Neural cell (in vitro differentiated cells): ENCODE measurements at regions not wholly inside any gene's neighbourhood (a gene's known extent, or its start where the extent isn't known, plus 50 kb on each side); places are given as distances from the start of the nearest gene placed in this dataset.

Source experiments
- H2AFZ ChIP-seq: fragments of 200-600, 300-800 bp; sonication (generic), shearing (Covaris generic); 2 replicates; pipeline ENCODE4 v1.6.0; 2014; ENCODE audit warnings: low read depth, mild to moderate bottlenecking, antibody characterized with exemption, low read length, moderate library complexity
- H3F3A ChIP-seq: fragments of 200-600 bp; shearing (Covaris generic); 2 replicates; pipeline ENCODE4 v1.6.1; 2016; ENCODE audit warnings: mild to moderate bottlenecking, moderate library complexity, mixed read lengths, antibody characterized with exemption, low read length; ENCODE audit not compliant: insufficient read depth, poor library complexity, severe bottlenecking
- H3K27ac ChIP-seq: fragments of 200-600, 300-800 bp; sonication (generic), shearing (Covaris generic); 2 replicates; pipeline ENCODE4 v1.5.1; 2014; ENCODE audit warnings: mild to moderate bottlenecking, low read length, moderate library complexity
- H3K27me3 ChIP-seq: fragments of 300-800, 200-600 bp; sonication (generic), shearing (Covaris generic); 2 replicates; pipeline ENCODE4 v1.6.0; 2014; ENCODE audit warnings: mild to moderate bottlenecking, low read depth, low read length, moderate library complexity; ENCODE audit not compliant: insufficient read depth
- H3K36me3 ChIP-seq: fragments of 300-800, 200-600 bp; sonication (generic), shearing (Covaris generic); 2 replicates; pipeline ENCODE4 v1.5.1; 2014; ENCODE audit warnings: mild to moderate bottlenecking, antibody characterized with exemption, low read length, moderate library complexity; ENCODE audit not compliant: insufficient read depth
- H3K4me2 ChIP-seq: fragments of 300-800, 200-600 bp; sonication (generic), shearing (Covaris generic); 2 replicates; pipeline ENCODE4 v1.6.0; 2014; ENCODE audit warnings: mild to moderate bottlenecking, low read length
- H3K4me3 ChIP-seq: fragments of 300-800, 200-600 bp; sonication (generic), shearing (Covaris generic); 2 replicates; pipeline ENCODE4 v1.5.1; 2014; ENCODE audit warnings: mild to moderate bottlenecking, low read length, moderate library complexity
- H3K79me2 ChIP-seq: fragments of 200-600 bp; shearing (Covaris generic); replicated peaks from 2 replicates; pipeline ENCODE4 v1.6.0; 2014; ENCODE audit warnings: mild to moderate bottlenecking, low read length, moderate library complexity; ENCODE audit not compliant: insufficient read depth
- H3K9ac ChIP-seq: fragments of 300-800, 200-600 bp; sonication (generic), shearing (Covaris generic); 2 replicates; pipeline ENCODE4 v1.6.1; 2016; ENCODE audit warnings: mild to moderate bottlenecking, low read length, mixed read lengths
- H3K9me2 ChIP-seq: fragments of 200-600 bp; shearing (Covaris generic); 2 replicates; pipeline ENCODE4 v1.6.1; 2016; ENCODE audit warnings: mild to moderate bottlenecking, low read length, mixed read lengths; ENCODE audit not compliant: insufficient read depth
- H3K9me3 ChIP-seq: fragments of 200-600, 300-800 bp; sonication (generic), shearing (Covaris generic); 2 replicates; pipeline ENCODE4 v1.6.1; 2016; ENCODE audit warnings: mild to moderate bottlenecking, mixed run types, low read length, moderate library complexity, mixed read lengths
- H4K20me1 ChIP-seq: fragments of 200-600 bp; shearing (Covaris generic); 2 replicates; pipeline ENCODE4 v1.6.1; 2016; ENCODE audit warnings: mild to moderate bottlenecking, mixed run types; ENCODE audit not compliant: insufficient read depth
- EZH2 ChIP-seq: fragments of 200-600, 300-800 bp; shearing (Covaris generic), sonication (generic); IDR thresholded peaks from 2 replicates; pipeline ENCODE4 v1.6.1; 2014; ENCODE audit warnings: antibody characterized with exemption, low read length, borderline replicate concordance, mild to moderate bottlenecking; ENCODE audit not compliant: insufficient read depth, poor library complexity, severe bottlenecking
- MXI1 ChIP-seq: fragments of 450-650 bp; conservative IDR thresholded peaks from 2 replicates; pipeline ENCODE4 v1.6.1; 2014; ENCODE audit warnings: antibody characterized with exemption, mild to moderate bottlenecking; ENCODE audit not compliant: poor library complexity, severe bottlenecking
- POLR2AphosphoS5 ChIP-seq: IDR thresholded peaks from 2 replicates; pipeline ENCODE4 v1.6.1; 2012
- RAD21 ChIP-seq: fragments of 450-650 bp; conservative IDR thresholded peaks from 2 replicates; pipeline ENCODE4 v1.6.1; 2014; ENCODE audit warnings: antibody characterized with exemption, mild to moderate bottlenecking, moderate library complexity
- SMC3 ChIP-seq: fragments of 450-650 bp; conservative IDR thresholded peaks from 2 replicates; pipeline ENCODE4 v1.6.1; 2014; ENCODE audit warnings: antibody characterized with exemption, mild to moderate bottlenecking, moderate library complexity; ENCODE audit not compliant: poor library complexity
- TAF1 ChIP-seq: IDR thresholded peaks from 2 replicates; pipeline ENCODE4 v1.6.1; 2012; ENCODE audit warnings: low read depth
- TF ChIP-seq, protein P1 (sequence below): IDR thresholded peaks from 2 replicates; pipeline ENCODE4 v1.6.1; 2012; ENCODE audit warnings: borderline replicate concordance
- TF ChIP-seq, protein P2 (sequence below): fragments of 450-650 bp; IDR thresholded peaks from 2 replicates; pipeline ENCODE4 v1.5.1; 2014; ENCODE audit warnings: antibody characterized with exemption, mild to moderate bottlenecking, moderate library complexity; ENCODE audit not compliant: poor library complexity, severe bottlenecking

DNA sequence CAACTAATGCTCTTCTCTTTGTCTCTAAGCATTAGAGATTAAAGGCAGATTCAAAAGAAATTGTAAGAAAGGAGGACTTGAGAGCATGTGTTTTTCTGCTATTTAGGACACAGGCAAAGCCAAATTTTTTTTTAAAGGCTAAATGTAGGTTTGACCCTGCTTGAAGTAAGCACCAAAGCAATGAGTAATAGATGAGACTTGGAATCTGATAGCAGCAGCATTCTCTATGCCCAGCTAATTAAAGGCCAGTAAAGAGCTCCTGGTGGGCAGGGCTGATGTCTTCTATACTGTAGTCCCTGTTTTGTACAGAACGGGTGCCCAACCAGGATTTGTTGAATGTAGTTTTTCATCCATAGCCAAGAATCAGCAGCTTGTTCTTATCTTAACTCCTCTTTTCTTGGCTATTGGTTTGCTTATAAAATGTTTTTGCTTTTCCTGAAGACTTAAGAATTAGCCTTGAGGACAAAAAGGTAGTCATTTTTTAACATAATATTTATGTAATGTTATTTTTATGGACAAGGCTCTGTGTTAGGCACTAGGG is 179.6 kb downstream of the LMO4 start:
- Histone ChIP-seq H3K9ac (no peak overlapping the region), H3K27me3 (no peaks in the 10 kb centered on the region), H4K20me1 (no peaks in the 10 kb centered on the region), H3K4me2 (no peak overlapping the region), H3K9me2 (no peaks in the 10 kb centered on the region), H3K4me3 (no peak overlapping the region), H3K9me3 (no peaks in the 10 kb centered on the region), H3K79me2 (no peaks in the 10 kb centered on the region), H3K27ac (no peak overlapping the region), H3K36me3 (no peaks in the 10 kb centered on the region), H3F3A (no peaks in the 10 kb centered on the region), H2AFZ (no peak overlapping the region)
- no peak for TF ChIP-seq SMC3
- TF ChIP-seq TAF1 = no peak
- TF ChIP-seq, protein P1, sequence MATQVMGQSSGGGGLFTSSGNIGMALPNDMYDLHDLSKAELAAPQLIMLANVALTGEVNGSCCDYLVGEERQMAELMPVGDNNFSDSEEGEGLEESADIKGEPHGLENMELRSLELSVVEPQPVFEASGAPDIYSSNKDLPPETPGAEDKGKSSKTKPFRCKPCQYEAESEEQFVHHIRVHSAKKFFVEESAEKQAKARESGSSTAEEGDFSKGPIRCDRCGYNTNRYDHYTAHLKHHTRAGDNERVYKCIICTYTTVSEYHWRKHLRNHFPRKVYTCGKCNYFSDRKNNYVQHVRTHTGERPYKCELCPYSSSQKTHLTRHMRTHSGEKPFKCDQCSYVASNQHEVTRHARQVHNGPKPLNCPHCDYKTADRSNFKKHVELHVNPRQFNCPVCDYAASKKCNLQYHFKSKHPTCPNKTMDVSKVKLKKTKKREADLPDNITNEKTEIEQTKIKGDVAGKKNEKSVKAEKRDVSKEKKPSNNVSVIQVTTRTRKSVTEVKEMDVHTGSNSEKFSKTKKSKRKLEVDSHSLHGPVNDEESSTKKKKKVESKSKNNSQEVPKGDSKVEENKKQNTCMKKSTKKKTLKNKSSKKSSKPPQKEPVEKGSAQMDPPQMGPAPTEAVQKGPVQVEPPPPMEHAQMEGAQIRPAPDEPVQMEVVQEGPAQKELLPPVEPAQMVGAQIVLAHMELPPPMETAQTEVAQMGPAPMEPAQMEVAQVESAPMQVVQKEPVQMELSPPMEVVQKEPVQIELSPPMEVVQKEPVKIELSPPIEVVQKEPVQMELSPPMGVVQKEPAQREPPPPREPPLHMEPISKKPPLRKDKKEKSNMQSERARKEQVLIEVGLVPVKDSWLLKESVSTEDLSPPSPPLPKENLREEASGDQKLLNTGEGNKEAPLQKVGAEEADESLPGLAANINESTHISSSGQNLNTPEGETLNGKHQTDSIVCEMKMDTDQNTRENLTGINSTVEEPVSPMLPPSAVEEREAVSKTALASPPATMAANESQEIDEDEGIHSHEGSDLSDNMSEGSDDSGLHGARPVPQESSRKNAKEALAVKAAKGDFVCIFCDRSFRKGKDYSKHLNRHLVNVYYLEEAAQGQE = no peak
- no peak for TF ChIP-seq POLR2AphosphoS5
- TF ChIP-seq EZH2 = no peak
- TF ChIP-seq RAD21 = no peak

DNA sequence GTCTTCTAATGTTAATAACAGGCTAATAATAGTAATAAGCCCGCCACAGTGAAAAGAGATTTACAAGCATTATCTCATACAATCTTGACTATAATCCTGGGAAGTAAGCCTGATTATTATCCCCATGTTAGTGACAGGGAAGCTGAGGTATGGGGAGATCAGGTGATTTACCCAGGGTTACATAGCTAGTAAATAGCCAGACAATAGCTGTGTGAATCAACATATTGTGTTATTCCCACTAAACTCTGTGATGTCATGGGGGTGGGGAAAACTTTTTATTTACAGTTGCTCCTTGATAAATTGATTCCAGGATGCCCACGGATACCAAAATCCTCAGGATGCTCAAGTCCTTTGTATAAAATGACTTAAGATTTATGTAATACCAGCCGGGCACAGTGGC is 181.9 kb downstream of the LMO4 start:
- H2AFZ ChIP-seq = no peak overlapping the region
- no peak overlapping the region for H3K4me3 ChIP-seq
- H3K79me2 ChIP-seq = no peaks in the 10 kb centered on the region
- no peaks in the 10 kb centered on the region for H3K9me2 ChIP-seq
- H3F3A ChIP-seq = no peaks in the 10 kb centered on the region
- no peaks in the 10 kb centered on the region for H4K20me1 ChIP-seq
- H3K36me3 ChIP-seq = no peaks in the 10 kb centered on the region
- TF ChIP-seq MXI1 = no peak
- TF ChIP-seq SMC3 = no peak
- TF ChIP-seq EZH2 = no peak
- TF ChIP-seq, protein P2, sequence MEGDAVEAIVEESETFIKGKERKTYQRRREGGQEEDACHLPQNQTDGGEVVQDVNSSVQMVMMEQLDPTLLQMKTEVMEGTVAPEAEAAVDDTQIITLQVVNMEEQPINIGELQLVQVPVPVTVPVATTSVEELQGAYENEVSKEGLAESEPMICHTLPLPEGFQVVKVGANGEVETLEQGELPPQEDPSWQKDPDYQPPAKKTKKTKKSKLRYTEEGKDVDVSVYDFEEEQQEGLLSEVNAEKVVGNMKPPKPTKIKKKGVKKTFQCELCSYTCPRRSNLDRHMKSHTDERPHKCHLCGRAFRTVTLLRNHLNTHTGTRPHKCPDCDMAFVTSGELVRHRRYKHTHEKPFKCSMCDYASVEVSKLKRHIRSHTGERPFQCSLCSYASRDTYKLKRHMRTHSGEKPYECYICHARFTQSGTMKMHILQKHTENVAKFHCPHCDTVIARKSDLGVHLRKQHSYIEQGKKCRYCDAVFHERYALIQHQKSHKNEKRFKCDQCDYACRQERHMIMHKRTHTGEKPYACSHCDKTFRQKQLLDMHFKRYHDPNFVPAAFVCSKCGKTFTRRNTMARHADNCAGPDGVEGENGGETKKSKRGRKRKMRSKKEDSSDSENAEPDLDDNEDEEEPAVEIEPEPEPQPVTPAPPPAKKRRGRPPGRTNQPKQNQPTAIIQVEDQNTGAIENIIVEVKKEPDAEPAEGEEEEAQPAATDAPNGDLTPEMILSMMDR = no peak
- no peak for TF ChIP-seq POLR2AphosphoS5
- TF ChIP-seq TAF1 = no peak
- TF ChIP-seq, protein P1 = no peak
- H3K9ac ChIP-seq = no peak overlapping the region
- H3K4me2 ChIP-seq = no peak overlapping the region
- no peak overlapping the region for H3K27ac ChIP-seq
- H3K27me3 ChIP-seq = no peaks in the 10 kb centered on the region
- no peaks in the 10 kb centered on the region for H3K9me3 ChIP-seq
